GM18861 (cell line): ENCODE measurements at regions not wholly inside any gene's neighbourhood (a gene's known extent, or its start where the extent isn't known, plus 50 kb on each side); places are given as distances from the start of the nearest gene placed in this dataset.
"Not testable (repeated sequence)": the region's sequence is repeated elsewhere in the genome, so short reads cannot be mapped to it uniquely, and the experiment has no call there.

Source experiments
- ATAC-seq: cut with Tn5 transposase; IDR thresholded peaks from one replicate; pipeline ENCODE4 v1.9.1; 2021; ENCODE audit not compliant: unreplicated experiment

DNA sequence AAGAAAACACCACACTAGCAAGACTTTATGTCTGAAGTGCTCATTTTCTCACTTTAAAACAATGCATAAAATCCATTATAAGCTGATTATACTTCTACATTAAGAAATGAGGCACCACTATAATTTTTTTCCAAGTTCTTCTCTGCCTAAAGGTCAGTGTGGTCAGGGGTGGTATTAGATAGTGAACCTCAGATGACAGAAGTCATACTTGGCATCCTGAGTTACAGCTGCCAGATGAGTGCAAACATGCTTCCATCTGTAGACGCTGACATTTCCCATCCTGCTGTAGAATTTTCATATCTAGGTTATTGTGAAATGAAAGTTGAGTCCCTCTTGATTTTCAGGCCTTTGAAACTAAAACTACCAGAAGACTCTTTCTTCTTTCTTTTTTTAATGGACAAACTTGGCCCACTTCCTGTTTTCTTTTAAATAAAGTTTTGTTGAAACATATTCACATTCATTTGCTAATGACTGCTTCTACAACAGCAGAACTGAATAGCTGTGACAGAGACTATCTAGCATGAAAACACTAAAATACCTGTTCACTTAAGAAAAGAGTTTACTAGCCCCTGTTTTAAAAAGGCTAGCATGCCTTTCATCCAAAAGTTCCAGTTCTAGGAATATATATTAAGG lies 900.8 kb downstream of the XPNPEP1 start:
- ATAC-seq = no peak

DNA sequence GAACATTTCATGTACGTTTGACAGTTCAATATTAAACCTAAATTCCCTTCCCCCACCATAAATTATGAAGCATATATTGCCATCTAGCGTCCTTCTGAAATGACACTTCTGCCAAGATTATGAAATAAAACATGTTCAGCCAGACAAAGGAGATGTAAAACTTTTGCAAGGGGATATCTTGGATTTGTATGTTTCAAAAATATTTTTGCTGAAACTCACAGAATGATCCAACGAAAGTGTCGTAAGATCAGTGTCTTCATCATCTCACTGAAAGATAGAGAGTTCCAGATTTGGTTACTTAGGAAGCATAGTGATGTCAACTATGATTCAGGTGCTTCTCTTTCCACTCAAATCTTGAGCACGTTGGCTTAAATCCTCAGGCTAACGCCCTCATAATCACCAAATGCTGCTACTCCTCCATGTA lies 904.3 kb downstream of the XPNPEP1 start:
- ATAC-seq = no peak

DNA sequence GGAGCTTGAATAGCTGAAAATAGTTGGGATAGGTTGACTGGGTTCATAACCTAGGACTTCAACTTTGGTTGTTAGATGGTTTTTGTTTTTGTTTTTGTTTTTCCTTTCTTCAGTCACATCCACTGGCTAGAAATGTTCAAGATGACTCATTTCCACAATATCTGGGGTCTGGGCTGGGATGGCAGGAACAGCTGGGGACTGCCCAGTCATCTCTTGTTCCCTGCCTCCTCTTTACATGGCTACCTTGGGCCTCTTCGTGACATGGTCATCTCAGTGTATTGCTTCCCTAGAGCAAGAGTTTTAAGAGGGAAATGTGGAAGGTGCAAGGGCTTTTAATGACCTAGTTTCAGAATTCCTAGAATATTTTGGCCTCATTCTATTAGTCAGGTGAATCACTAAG lies 915.8 kb downstream of the XPNPEP1 start:
- no peak for ATAC-seq

GRCh38 chr10:108990441-108990840 lies 932.9 kb downstream of the XPNPEP1 start:
- ATAC-seq = no peak

DNA sequence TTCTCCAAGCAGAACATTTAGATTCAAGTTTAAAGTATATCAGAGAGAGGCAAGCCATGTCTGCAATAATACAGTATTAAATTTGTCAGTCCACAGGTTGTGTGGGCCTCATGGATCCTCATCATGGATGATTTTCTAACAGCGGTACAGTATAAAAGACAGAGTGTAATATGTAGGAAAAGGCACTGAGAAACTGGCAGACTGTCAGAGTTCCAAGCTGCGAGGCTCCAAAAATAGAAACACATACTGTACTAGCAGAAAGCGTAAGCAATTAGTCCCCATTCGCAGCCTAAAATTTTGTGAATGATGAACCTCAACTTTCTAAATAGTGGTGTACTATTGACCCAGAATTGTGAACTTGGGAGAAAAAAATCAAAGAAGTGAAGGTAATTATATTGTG lies 933.3 kb downstream of the XPNPEP1 start:
- no peak for ATAC-seq

- ATAC-seq = no peak
Measured at GRCh38 chr10:108982159-108982558, 941.2 kb downstream of the XPNPEP1 start.

DNA sequence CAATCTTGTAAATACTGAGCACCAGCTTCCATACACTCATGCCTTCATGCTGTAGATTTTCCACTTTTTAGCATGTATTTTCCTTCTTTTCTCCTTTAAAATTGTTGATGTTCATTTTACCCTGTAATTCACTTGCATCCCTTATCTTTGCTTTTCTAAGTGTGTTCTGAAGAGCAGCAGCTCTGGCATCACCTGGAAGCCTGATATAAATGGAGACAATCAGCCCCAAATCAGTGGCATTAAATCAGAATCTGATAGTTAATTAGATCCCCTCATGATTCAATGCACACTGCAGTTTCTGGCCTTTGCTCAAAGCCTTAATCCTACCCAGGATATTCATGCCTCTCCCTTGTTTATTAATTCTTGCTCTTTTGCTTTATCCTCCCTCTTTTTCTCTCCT lies 942.4 kb downstream of the XPNPEP1 start:
- ATAC-seq = no peak

GRCh38 chr10:108975459-108976058 lies 947.8 kb downstream of the XPNPEP1 start:
- ATAC-seq = no peak

GRCh38 chr10:108970016-108970415 lies 953.3 kb downstream of the XPNPEP1 start:
- no peak for ATAC-seq

DNA sequence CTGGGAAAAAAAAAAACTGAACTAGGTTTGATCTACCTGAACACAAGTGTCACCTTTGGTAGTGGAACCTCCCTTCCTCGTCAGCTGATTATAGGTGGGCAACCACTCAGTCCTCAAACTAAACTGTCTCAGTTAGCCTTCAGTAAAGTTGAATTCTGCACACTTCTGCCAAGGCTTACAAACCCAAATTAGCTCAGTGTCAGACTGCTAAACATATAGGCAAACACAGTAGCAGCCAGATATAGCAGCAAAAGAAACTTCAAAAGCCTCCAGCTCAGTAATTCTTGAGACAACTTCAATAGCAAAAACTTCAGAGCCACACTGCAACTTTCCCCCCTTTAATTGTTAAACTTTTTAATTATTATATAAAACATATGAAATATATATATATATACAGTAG lies 956.9 kb downstream of the XPNPEP1 start:
- no peak for ATAC-seq

DNA sequence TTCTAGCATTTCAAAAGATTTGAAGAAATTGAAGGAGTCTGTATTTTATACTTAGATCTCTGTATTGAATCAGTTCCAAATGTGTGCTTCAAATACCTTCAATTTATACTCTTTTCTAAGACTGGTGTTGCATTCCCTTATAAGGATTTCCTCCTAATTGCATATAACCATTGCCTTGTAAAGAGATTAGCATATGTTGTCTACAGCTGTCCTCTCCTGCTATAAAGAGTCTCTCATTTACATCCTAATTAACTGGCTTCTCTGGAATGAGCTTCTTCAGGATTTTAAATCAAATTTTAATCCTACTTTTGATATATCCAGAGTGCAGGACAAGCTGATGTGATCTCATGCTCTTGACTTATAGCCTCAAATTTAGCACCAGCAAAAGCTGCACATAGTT lies 957.3 kb downstream of the XPNPEP1 start:
- no peak for ATAC-seq

DNA sequence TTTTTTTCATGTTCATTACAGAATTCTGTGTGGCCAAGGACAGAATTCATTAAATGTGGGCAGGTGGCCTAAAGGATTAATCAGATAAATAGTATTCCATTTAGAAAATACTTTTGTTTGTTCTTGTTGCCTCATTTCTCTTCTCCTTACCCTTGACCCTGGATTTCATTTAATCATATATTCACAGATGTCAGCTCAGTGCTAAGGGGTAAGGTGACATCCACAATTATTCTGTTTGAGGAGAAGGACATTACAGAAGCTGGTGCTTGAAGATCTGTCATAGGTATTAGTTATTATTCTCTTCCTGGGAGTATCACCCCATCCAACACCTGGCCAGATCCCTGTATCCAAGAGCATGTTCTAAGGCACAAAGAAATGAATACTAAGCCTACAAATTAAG lies 961.1 kb downstream of the XPNPEP1 start:
- no peak for ATAC-seq

GRCh38 chr10:108957681-108958080 lies 965.6 kb downstream of the XPNPEP1 start:
- ATAC-seq = no peak

DNA sequence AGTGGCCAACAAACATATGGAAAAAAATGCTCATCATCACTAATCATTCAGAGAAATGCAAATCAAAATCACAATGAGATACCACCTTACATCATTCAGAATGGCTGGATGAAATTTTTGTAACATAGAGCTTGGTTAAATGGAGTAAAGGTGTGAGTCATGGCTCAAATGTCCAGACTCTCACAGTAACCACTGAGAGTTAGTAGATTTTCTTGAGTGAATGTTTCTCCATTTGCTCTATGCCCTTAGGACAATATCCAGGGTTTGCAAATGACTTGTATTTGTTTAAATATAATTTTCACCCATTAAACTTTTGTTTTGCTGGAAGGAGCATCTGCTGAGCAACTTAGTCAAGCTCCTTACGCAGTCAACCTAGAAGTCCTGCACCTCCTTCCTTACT lies 967.2 kb downstream of the XPNPEP1 start:
- no peak for ATAC-seq

GRCh38 chr10:108920029-108920428 lies 1003.3 kb downstream of the XPNPEP1 start:
- not testable (repeated sequence) for ATAC-seq

- no peak for ATAC-seq
Measured at GRCh38 chr10:108913300-108913699, 1010.0 kb downstream of the XPNPEP1 start.

DNA sequence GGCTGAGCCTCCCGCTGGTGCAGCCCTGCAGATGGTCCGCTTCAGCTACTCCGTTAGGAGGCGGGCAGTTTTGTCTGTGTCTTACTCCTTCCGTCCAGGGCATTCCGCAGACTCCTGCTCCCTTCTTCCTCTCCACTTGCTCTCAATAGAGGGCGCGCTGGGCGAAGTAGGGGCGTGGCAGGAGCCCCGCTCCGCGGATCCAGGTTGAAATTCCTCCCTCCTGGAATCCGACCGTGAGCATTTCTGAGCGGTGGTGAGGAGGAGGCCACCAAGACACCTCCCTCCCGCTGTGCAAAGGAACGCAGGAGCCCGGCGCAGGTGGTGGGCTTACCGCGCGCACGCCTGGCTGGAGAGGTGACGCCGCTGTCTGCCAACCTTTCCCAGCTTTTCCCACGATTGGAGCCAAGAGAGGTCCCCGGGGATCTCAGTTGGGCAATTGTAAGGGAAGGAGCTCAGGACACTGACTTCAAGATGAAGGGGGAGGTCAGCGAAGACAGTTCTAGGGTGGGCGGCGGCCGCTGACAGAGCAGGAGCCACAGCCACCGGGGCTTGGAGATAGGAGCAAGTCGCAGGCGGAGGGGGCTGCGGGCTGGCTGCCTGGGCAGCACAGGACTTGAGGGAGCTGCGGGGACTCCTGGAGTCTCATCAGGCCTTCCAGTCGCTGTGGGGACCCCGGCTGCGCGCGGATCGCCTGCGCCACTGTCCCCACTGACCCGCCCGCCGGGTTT lies 1011.3 kb downstream of the XPNPEP1 start:
- ATAC-seq = peak; percentile 71

- no peak for ATAC-seq
Measured at GRCh38 chr10:108908096-108908495, 1015.2 kb downstream of the XPNPEP1 start.

- no peak for ATAC-seq
Measured at GRCh38 chr10:108905821-108906220, 1017.5 kb downstream of the XPNPEP1 start.

DNA sequence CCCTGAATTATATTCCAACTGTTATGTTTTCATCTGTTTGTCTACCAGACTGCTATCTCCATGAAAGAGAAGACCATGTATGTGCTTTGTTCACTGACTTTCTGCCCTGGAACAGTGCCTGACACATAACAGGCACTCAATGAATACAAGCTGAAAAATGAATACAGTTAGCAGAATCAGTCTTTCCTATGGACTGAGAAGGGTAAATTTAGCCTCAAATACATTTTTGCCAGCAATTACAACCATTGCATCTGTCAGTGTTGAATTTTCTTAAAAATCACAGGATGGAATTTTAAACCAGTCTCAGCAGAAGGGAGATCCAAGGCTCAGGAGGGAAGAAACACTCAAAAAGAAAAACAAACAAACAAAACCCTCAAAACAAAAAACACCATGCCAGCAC lies 1018.1 kb downstream of the XPNPEP1 start:
- no peak for ATAC-seq

DNA sequence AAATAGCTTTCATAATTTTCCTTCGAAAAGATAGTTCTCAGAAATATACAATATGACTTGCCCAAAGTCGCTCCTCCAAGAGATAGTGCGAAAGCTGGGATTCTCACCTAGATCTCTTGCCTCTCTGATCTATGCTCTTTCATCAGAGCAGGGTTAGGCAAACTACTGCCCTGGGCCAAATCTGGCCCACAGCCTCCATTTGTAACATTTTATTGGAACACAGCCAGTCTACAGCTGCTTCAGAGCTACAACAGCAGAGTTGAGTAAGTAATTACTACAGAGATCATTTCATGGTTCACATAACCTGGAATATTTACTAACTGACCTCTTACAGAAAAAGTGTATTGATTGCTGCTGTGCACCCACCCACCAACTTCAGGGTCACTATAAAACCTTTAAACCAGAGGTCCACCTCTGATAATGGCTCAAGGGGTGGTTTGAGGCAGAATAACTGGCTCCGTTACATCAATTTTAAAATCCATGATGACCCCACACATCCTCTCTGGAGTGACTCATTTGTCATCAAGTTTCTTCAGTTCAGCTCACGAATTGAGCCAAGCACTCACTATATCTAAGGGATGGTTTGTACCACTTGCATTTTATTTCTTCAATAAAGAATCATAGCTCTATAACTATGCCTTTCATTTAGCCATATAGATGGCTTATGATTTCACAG lies 1019.0 kb downstream of the XPNPEP1 start:
- no peak for ATAC-seq
